Kidney (tissue), 13 donors: ENCODE measurements at regions not wholly inside any gene's neighbourhood (a gene's known extent, or its start where the extent isn't known, plus 50 kb on each side); places are given as distances from the start of the nearest gene placed in this dataset.

ENCODE experiments used
- DNase-seq, 5 donors: peaks; one replicate each; pipeline ENCODE4 v3.0.0-alpha.2; 2013 to 2020
- FAIRE-seq: peaks from 2 replicates; lab custom pipeline; 2012; peaks lifted over from hg19 to GRCh38; lab: Jason Lieb, UNC
- H3K27ac ChIP-seq, 2 donors: one replicate each; pipeline ENCODE4 v1.7.0; 2013; ENCODE audit warnings: low read depth in 2 of 2, low read length in 2 of 2, inconsistent platforms in 1 of 2
- H3K27me3 ChIP-seq: one replicate; pipeline ENCODE4 v1.7.1; 2013; ENCODE audit warnings: low read length, inconsistent platforms; ENCODE audit not compliant: control insufficient read depth, insufficient read depth
- H3K36me3 ChIP-seq, 3 donors: one replicate each; pipeline versions ENCODE4 v1.7.0 to v1.7.1; 2013; ENCODE audit warnings: low read length in 3 of 3, control low read depth in 1 of 3, inconsistent platforms in 1 of 3; ENCODE audit not compliant: insufficient read depth in 3 of 3, control insufficient read depth in 2 of 3
- H3K4me1 ChIP-seq, 3 donors: one replicate each; pipeline versions ENCODE4 v1.7.0 to v1.7.1; 2013; ENCODE audit warnings: low read length in 3 of 3, inconsistent platforms in 1 of 3, low read depth in 1 of 3; ENCODE audit not compliant: control insufficient read depth in 2 of 3, insufficient read depth in 2 of 3
- H3K4me3 ChIP-seq, 3 donors: one replicate each; pipeline versions ENCODE4 v1.7.0 to v1.8.1; 2013; ENCODE audit warnings: low read length in 3 of 3, control low read depth in 1 of 3, inconsistent platforms in 1 of 3
- H3K9ac ChIP-seq, 3 donors: one replicate each; pipeline versions ENCODE4 v1.7.0 to v1.7.1; 2013; ENCODE audit warnings: low read length in 3 of 3, control low read depth in 1 of 3, inconsistent platforms in 1 of 3
- H3K9me3 ChIP-seq, 3 donors: one replicate each; pipeline versions ENCODE4 v1.7.0 to v1.7.1; 2013; ENCODE audit warnings: low read length in 3 of 3, control low read depth in 1 of 3, inconsistent platforms in 1 of 3; ENCODE audit not compliant: control insufficient read depth in 2 of 3, insufficient read depth in 1 of 3
- CTCF ChIP-seq: IDR thresholded peaks from 3 replicates; pipeline ENCODE4 v1.5.1; 2012; ENCODE audit warnings: mild to moderate bottlenecking, moderate library complexity, borderline replicate concordance; ENCODE audit not compliant: insufficient read depth; ENCODE audit errors: extremely low read depth
- intact Hi-C: fragments of 100-400 bp; cut with DNase I; formaldehyde crosslinking; loops from one replicate; pipeline ENCODE4 v1.11.1; 2022
- donor health status: control.
- donor health status: control.
- donor health status: control.
- donor health status: control.
- donor health status: control.
- donor health status: DM: yes; HTN: yes; CAD: no.
- donor health status: Normal renal cell carcinoma (clear cell type).

GRCh38 chr2:105455488-105456003 is 56.7 kb upstream of the FHL2 start:
- no peak for TF ChIP-seq CTCF
- FAIRE-seq (no peak), DNase-seq (no peak)
- intact Hi-C loops: no loop called here
- no peaks in the 10 kb centered on the region for H3K27me3 ChIP-seq
- peaks cover 0 to 8% (median 3%) of the 10 kb centered on the region in 3 donors for H3K4me1 ChIP-seq
- H3K9ac ChIP-seq: no peak overlapping the region
- no peaks in the 10 kb centered on the region for H3K9me3 ChIP-seq
- H3K27ac ChIP-seq: peak overlapping the region in 1 of 2 donors; percentile 51
- no peaks in the 10 kb centered on the region for H3K36me3 ChIP-seq
- H3K4me3 ChIP-seq: no peak overlapping the region

DNA sequence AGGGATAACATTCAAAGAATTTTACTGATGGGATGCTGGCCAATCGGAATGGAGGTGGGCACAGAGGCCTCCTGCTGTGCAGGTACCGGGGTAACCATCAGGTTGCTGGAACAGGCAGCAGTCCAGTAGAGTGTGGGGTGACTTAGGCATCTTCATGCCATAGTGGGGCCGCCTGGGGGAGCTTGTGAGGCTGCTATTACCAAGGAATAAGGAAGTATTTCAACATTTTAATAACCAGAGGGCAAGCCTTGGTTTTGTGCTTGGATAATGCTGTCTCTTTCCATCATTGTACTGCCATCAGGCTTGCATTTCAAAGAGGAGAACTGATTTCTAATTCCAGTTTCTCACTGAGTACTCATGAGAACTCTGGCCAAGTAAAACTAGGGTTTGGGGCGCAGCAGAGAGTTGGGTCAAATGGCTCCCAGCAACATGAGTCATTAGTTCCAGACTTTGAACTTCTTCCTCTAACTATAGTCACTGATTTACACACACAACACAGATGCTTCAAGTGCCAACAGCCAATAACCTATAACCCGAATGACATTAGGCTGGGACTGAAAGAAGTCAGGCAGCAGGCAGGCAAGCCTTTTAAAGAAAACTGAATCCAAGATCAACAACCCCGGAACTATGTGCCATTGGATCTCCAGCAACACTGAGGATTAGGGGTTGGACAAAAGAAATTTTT is 56.1 kb upstream of the FHL2 start:
- H3K9me3 ChIP-seq: no peaks in the 10 kb centered on the region
- TF ChIP-seq CTCF: no peak
- no peaks in the 10 kb centered on the region for H3K27me3 ChIP-seq
- peak overlapping the region in 1 of 3 donors; percentile 8 for H3K4me3 ChIP-seq
- peaks cover 0 to 8% (median 2%) of the 10 kb centered on the region in 3 donors for H3K4me1 ChIP-seq
- FAIRE-seq (peak; percentile 85), DNase-seq (peak in 3 of 5 donors; percentile 60 to 92 (median 78))
- H3K9ac ChIP-seq: no peak overlapping the region
- H3K36me3 ChIP-seq: no peaks in the 10 kb centered on the region
- H3K27ac ChIP-seq: peak overlapping the region; percentile 51 to 77
- intact Hi-C loops: no loop called here

DNA sequence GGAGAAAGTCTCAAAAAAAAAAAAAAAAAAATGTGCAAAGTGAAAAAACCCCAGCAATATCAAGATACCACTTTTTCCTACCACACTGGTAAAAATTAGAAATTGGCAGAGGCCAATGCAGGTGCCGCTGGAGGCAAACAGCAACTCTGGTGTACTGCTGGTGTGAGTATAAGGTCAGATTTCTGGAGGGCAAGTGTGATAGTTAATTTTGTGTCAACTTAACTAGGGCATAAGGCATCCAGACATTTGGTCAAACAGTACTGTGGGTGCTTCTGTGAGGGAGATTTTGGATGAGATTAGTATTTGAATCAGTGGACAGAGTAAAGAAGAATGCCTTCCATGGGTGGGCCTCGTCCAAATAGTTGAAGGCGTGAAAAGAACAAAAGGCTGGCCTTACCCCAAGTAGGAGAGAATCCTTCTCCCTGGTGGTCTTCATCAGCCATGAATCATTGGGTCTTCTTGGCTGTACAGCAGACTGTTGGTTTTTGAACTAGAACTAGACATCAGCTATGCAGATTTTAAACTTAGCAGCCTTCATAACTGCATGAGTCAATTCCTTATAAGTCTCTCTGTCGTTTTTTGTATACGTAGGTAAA is 52.8 kb upstream of the FHL2 start:
- TF ChIP-seq CTCF: no peak
- FAIRE-seq: no peak
- intact Hi-C loops: no loop called here

More for the DNA sequence above, 52.8 kb upstream of the FHL2 start:
- no peak for DNase-seq
- no peaks in the 10 kb centered on the region for H3K27me3 ChIP-seq
- H3K36me3 ChIP-seq: no peaks in the 10 kb centered on the region
- H3K4me3 ChIP-seq: no peak overlapping the region
- peaks cover 0 to 8% (median 2%) of the 10 kb centered on the region in 3 donors for H3K4me1 ChIP-seq
- H3K27ac ChIP-seq: no peak overlapping the region
- no peak overlapping the region for H3K9ac ChIP-seq
- no peaks in the 10 kb centered on the region for H3K9me3 ChIP-seq
